ENCODE measurements at regions not wholly inside any gene's neighbourhood (a gene's known extent, or its start where the extent isn't known, plus 50 kb on each side); places are given as distances from the start of the nearest gene placed in this dataset.

DNA sequence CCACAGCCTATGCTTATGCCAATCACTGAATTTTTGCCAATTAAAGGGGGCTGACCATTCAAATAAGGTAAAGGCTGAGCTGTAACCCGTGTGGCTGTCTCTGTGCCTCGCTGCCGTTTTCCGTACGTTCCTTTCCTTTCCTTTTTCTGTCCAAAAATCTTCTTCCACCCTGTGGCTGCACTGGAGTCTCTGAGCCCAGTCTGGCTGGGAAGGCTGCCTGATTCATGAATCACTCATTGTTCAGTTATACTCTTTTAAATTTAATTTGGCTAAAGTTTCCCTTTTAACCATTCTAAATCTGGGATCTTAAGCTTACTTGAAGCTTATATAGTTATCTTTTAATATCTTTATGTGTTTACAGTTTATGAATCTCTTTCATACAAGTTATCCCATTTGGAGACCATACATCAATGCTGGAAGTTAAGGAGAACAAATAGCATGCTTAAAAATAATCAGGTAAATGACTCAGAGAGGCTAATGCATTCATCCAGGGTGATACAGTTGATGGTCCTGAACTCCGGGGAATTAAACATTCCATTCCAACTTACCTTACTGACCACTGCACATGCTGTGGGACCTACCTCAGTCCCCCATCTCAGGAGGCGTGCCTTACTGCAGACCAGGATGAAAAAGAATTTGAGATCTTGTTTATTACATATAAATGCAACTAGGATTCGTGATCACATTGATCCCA, 385.3 kb upstream of the ADARB2 start:
- no peak for TF ChIP-seq POLR2A (IDR thresholded peaks at IDR 0.05)
- TF ChIP-seq, protein P1, sequence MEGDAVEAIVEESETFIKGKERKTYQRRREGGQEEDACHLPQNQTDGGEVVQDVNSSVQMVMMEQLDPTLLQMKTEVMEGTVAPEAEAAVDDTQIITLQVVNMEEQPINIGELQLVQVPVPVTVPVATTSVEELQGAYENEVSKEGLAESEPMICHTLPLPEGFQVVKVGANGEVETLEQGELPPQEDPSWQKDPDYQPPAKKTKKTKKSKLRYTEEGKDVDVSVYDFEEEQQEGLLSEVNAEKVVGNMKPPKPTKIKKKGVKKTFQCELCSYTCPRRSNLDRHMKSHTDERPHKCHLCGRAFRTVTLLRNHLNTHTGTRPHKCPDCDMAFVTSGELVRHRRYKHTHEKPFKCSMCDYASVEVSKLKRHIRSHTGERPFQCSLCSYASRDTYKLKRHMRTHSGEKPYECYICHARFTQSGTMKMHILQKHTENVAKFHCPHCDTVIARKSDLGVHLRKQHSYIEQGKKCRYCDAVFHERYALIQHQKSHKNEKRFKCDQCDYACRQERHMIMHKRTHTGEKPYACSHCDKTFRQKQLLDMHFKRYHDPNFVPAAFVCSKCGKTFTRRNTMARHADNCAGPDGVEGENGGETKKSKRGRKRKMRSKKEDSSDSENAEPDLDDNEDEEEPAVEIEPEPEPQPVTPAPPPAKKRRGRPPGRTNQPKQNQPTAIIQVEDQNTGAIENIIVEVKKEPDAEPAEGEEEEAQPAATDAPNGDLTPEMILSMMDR (IDR thresholded peaks at IDR 0.05), result no peak
